Activated CD8-positive, alpha-beta T cell treated with anti-CD3 and anti-CD28 coated beads for 36 hours (primary cell): ENCODE measurements at regions not wholly inside any gene's neighbourhood (a gene's known extent, or its start where the extent isn't known, plus 50 kb on each side); places are given as distances from the start of the nearest gene placed in this dataset.

ENCODE experiments used
- ATAC-seq: fragments of 200-7000 bp; cut with Tn5 transposase; one replicate; pipeline ENCODE4 v1.10.0; 2021; ENCODE audit warnings: mild to moderate bottlenecking, moderate library complexity
- CTCF ChIA-PET: fragments of 350-600 bp; sonication (Branson Sonifier 250); formaldehyde crosslinking; loops from one replicate; lab custom pipeline; 2021; ENCODE audit warnings: antibody characterized with exemption; lab: Charles Lee
- POLR2A ChIA-PET: fragments of 350-600 bp; sonication (Branson Sonifier 250); formaldehyde crosslinking; loops from one replicate; lab custom pipeline; 2021; ENCODE audit warnings: antibody characterized with exemption; lab: Charles Lee
- DNase-seq: peaks from one replicate; pipeline ENCODE4 v3.0.0-alpha.2; 2020
- H3K27ac Mint-ChIP-seq: one replicate; pipeline ENCODE4 v1.8.0; 2021; ENCODE audit warnings: mild to moderate bottlenecking, mixed read lengths
- H3K27me3 Mint-ChIP-seq: one replicate; pipeline ENCODE4 v1.8.0; 2021; ENCODE audit warnings: mixed read lengths
- H3K36me3 Mint-ChIP-seq: one replicate; pipeline ENCODE4 v1.8.0; 2021; ENCODE audit warnings: low read depth, mixed read lengths
- H3K4me1 Mint-ChIP-seq: one replicate; pipeline ENCODE4 v1.8.0; 2021; ENCODE audit warnings: low read depth, mixed read lengths
- H3K4me3 Mint-ChIP-seq: one replicate; pipeline ENCODE4 v1.8.0; 2021; ENCODE audit warnings: mild to moderate bottlenecking, moderate library complexity, mixed read lengths
- H3K9me3 Mint-ChIP-seq: one replicate; pipeline ENCODE4 v1.8.0; 2021; ENCODE audit warnings: mixed read lengths
- intact Hi-C: fragments of 100-400 bp; cut with micrococcal nuclease; formaldehyde crosslinking; loops from one replicate; pipeline ENCODE4 v1.10.0; 2022
- TF ChIP-seq, protein P1 (sequence below): fragments of 200-600 bp; IDR thresholded peaks from one replicate; pipeline ENCODE4 v1.8.0; 2022; ENCODE audit warnings: antibody characterized with exemption, mild to moderate bottlenecking

DNA sequence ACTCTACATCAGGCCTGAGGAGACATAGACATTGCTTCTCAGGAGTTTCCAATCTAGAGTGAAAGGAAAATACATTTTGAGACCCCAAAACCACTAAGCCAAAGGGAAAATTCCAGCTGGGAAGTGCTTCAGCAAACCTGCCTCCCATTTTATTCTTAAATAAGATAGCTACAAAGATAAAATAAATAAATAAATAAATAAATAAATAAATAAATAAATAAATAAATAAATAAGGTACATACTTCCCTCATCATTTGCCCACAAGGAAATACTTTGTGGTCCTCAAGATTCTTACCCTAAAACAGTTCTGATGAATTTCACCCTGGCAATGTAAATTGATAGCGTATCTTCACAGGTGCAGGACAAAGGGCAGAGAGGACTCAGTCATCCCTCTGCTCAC lies 474.0 kb upstream of the ROBO1 start:
- no peaks in the 10 kb centered on the region for H3K36me3 Mint-ChIP-seq
- CTCF ChIA-PET: no interaction called here
- DNase-seq: no peak

DNA sequence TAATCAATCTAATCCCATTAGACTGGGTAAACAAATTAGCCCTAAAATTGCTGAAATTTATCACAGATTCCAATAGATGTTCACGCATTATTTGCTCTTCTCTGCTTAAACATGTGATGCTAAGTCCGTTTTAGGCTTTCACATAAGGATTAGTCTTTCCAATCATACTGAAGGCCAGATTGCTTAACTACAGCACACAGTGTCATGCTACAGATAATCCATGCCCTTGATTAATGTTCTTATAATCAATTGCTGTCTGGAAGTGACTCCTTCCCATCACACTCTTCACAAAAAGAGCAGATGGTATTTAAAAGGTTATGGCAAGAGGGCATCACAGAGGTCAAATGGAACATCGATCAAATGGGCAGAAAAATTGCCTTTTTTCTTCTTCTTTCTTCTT lies 471.5 kb upstream of the ROBO1 start:
- no peak for ATAC-seq
- ChIA-PET CTCF (no interaction called here), POLR2A (no interaction called here)
- Mint-ChIP-seq H3K4me3 (no peak overlapping the region), H3K27me3 (no peaks in the 10 kb centered on the region), H3K36me3 (no peaks in the 10 kb centered on the region), H3K4me1 (no peaks in the 10 kb centered on the region), H3K9me3 (peaks cover 7% of the 10 kb centered on the region), H3K27ac (no peak overlapping the region)
- intact Hi-C loops: no loop called here
- TF ChIP-seq, protein P1, sequence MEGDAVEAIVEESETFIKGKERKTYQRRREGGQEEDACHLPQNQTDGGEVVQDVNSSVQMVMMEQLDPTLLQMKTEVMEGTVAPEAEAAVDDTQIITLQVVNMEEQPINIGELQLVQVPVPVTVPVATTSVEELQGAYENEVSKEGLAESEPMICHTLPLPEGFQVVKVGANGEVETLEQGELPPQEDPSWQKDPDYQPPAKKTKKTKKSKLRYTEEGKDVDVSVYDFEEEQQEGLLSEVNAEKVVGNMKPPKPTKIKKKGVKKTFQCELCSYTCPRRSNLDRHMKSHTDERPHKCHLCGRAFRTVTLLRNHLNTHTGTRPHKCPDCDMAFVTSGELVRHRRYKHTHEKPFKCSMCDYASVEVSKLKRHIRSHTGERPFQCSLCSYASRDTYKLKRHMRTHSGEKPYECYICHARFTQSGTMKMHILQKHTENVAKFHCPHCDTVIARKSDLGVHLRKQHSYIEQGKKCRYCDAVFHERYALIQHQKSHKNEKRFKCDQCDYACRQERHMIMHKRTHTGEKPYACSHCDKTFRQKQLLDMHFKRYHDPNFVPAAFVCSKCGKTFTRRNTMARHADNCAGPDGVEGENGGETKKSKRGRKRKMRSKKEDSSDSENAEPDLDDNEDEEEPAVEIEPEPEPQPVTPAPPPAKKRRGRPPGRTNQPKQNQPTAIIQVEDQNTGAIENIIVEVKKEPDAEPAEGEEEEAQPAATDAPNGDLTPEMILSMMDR: no peak
- DNase-seq: no peak

More for the DNA sequence above, 474.0 kb upstream of the ROBO1 start:
- no peak overlapping the region for H3K27ac Mint-ChIP-seq
- no peaks in the 10 kb centered on the region for H3K27me3 Mint-ChIP-seq
- TF ChIP-seq, protein P1: no peak
- no peak for ATAC-seq
- peaks cover 5% of the 10 kb centered on the region for H3K9me3 Mint-ChIP-seq
- no peaks in the 10 kb centered on the region for H3K4me1 Mint-ChIP-seq
- H3K4me3 Mint-ChIP-seq: no peak overlapping the region
- intact Hi-C loops: no loop called here
- POLR2A ChIA-PET: no interaction called here

DNA sequence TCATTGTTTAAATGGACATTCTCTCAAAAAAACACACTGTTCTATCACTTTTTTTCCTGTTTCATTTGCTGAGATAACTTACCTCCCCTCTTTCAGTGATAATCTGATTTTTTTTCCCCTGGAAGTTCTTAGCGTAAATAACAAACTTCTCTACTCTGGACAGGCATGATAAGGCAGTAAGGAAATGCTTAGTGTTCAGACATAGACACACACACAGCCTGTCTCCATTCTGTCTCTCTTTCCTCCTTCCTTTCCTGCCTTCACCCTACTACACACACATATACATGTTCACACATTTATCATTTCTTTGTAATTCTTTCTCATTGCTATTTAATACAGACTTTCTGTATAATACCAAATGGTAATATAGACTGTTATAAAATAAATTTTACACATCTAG lies 470.8 kb upstream of the ROBO1 start:
- peaks cover 6% of the 10 kb centered on the region for H3K9me3 Mint-ChIP-seq
- ATAC-seq: no peak
- H3K27ac Mint-ChIP-seq: no peak overlapping the region
- CTCF ChIA-PET: no interaction called here
- TF ChIP-seq, protein P1: no peak
- H3K27me3 Mint-ChIP-seq: no peaks in the 10 kb centered on the region
- DNase-seq: no peak
- no peaks in the 10 kb centered on the region for H3K4me1 Mint-ChIP-seq
- no peaks in the 10 kb centered on the region for H3K36me3 Mint-ChIP-seq
- POLR2A ChIA-PET: no interaction called here
- intact Hi-C loops: no loop called here
- no peak overlapping the region for H3K4me3 Mint-ChIP-seq

DNA sequence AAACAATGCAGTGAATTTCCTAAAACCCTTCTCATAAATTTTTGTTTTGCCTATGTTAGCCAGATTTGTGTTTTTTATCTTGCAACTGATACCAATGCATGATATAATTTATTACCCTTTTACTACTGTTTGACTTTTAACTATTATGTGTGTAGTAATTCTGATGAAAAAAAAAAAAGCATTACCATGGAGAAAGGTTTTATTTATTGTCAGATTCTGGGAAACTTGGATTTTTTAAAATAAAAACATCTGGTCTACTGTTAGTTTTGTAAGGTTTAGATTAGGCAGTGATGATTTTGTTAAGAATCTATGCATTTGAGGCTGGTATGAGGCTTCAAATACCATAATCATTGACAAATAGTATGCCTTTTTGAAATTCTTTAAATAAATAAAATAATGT lies 470.4 kb upstream of the ROBO1 start:
- DNase-seq (no peak), ATAC-seq (no peak)
- CTCF ChIA-PET: no interaction called here
- Mint-ChIP-seq H3K4me3 (no peak overlapping the region), H3K4me1 (no peaks in the 10 kb centered on the region), H3K27me3 (no peaks in the 10 kb centered on the region), H3K27ac (no peak overlapping the region), H3K36me3 (no peaks in the 10 kb centered on the region), H3K9me3 (peaks cover 6% of the 10 kb centered on the region)
- intact Hi-C loops: no loop called here
- POLR2A ChIA-PET: no interaction called here
- TF ChIP-seq, protein P1: no peak

DNA sequence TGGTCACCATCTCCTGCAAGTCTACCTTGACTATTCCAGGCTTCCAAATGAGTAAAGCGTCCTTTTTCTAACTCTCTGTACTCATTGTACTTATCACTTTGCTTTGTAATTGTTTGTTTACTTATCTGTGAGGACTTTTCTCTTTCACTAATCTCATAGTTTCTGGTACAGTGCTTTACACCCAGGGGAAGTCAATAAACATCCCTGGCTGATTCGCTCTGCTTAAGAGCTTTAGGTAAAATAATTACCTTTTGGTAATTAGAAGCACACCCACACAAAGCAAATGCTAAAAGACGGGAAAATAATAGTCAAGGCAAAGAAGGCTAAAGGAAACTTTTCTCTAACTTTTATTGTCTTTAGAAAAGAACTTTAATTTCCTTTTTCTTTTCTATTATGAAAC lies 466.9 kb upstream of the ROBO1 start:
- ATAC-seq (no peak), DNase-seq (no peak)
- intact Hi-C loops: no loop called here
- POLR2A ChIA-PET: no interaction called here
- H3K4me3 Mint-ChIP-seq: no peak overlapping the region
- peaks cover 6% of the 10 kb centered on the region for H3K9me3 Mint-ChIP-seq
- no peak overlapping the region for H3K27ac Mint-ChIP-seq
- no peaks in the 10 kb centered on the region for H3K27me3 Mint-ChIP-seq
- TF ChIP-seq, protein P1: no peak
- no peaks in the 10 kb centered on the region for H3K4me1 Mint-ChIP-seq
- no peaks in the 10 kb centered on the region for H3K36me3 Mint-ChIP-seq
- CTCF ChIA-PET: no interaction called here
